T1000 (cell line): ENCODE measurements at regions not wholly inside any gene's neighbourhood (a gene's known extent, or its start where the extent isn't known, plus 50 kb on each side); places are given as distances from the start of the nearest gene placed in this dataset.
A peak's percentile ranks its signal among the peaks of the same experiment; 100 is the strongest.
"Not testable (repeated sequence)": the region's sequence is repeated elsewhere in the genome, so short reads cannot be mapped to it uniquely, and the experiment has no call there.

Experiments
- DNase-seq: peaks from one replicate; lab custom pipeline; 2025; ENCODE audit warnings: mixed read lengths; lab: John Stamatoyannopoulos, UW

GRCh38 chr1:190679044-190679443, 201.4 kb upstream of the BRINP3 start:
- DNase-seq: peak; percentile 4

DNA sequence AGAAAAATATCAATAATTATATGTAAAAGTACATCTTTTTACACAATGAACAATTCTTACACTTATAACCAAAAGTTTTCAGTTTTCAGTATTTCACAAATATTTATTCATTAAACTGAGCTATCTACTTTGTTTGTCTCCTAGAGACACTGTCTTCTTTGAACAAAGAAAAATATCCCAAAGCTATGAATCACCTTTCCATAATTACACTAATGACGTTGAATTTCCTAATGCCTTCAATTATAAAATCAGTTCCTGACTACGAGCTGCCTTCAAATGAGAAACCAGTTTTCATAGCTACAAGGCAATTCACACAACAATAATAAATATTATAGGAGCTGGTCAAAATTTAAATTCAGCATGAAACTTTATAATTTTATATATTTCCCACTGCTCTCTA, 201.8 kb upstream of the BRINP3 start:
- no peak for DNase-seq

- no peak for DNase-seq
These were observed 202.3 kb upstream of the BRINP3 start for GRCh38 chr1:190679983-190680382.

GRCh38 chr1:190685676-190686075, 208.0 kb upstream of the BRINP3 start:
- no peak for DNase-seq

GRCh38 chr1:190688096-190688495, 210.4 kb upstream of the BRINP3 start:
- no peak for DNase-seq

DNA sequence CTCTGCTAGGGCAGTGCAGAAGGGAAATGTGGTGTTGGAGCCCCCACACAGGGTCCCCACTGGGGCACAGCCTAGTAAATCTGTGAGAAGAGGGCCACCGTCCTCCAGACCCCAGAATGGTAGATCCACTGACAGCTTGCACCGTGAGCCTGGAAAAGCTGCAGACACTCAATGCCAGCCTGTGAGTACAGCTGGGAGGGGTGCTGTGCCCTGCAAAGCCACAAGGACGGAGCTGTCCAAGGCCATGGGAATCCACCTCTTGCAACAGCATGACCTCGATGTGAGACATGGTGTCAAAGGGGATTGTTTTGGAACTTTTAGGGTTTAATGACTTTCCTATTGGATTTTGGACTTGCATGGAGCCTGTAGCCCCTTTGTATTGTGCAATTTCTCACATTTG, 220.8 kb upstream of the BRINP3 start:
- DNase-seq: not testable (repeated sequence)

GRCh38 chr1:190699165-190699564, 221.5 kb upstream of the BRINP3 start:
- no peak for DNase-seq

GRCh38 chr1:190708418-190709057, 230.9 kb upstream of the BRINP3 start:
- DNase-seq: no peak

GRCh38 chr1:190711069-190711468, 233.4 kb upstream of the BRINP3 start:
- DNase-seq: no peak

DNA sequence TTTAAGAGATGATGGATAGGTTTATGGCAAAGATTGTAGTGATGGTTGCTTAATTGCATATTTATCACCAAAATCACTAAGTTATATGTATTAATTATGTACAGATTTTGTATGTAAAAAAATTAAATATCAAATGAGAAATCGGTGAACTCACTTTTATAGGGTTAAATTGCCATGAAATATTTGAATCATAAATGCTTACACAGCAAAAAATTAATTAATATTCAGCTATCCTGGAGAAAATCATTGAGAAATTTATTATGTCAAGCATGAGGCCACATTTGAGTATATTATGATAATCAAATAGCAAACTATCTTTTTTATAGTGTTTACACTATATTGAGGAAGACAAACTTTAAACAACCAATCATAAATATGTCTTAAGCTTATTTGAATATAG, 239.4 kb upstream of the BRINP3 start:
- no peak for DNase-seq

DNA sequence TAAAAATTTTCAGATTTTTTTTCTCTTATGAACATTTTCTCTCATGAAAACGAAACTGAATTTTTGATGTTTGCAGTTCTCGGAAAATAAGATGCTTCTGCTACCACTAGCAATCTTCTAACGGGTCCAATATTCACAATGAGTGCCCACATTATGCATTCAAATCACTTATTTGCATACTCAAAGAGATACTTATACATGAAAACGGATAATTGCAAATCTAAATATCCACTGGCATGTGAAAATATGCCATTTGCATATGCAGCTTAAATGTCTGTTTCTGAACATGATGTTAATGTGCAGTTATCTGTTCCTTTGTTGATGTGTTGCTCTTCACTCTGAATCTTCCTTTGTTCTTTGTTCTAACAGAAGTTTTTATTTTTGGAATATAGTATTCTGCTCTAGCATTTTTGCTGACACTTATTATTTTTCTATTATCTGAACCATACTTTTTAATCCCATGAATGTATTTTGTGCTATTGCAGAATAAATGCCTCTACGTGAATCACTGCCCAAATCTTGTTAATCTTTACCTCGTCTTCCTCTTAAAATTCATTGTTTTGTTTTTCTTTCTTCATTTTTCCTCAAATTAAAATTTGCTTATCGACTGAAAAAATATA, 259.4 kb upstream of the BRINP3 start:
- no peak for DNase-seq

DNA sequence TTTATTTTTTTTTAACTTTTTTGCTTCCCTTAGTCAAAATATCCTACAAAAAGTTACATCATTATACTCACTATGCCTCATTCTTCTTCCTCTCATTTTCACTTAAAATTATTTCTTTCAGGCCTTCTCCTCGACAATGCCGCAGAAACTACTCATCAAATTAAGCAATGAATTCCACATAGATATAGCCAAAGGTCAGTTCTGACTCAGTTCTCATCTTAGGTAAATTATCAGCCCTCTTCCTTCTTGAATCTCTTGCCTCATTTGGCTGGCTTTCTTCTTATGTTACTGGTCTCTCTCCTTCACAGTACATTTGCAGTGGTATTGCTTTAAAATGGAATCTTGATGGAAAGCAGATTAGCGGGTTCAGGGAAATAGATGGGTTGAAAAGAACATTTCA, 260.7 kb upstream of the BRINP3 start:
- no peak for DNase-seq

DNA sequence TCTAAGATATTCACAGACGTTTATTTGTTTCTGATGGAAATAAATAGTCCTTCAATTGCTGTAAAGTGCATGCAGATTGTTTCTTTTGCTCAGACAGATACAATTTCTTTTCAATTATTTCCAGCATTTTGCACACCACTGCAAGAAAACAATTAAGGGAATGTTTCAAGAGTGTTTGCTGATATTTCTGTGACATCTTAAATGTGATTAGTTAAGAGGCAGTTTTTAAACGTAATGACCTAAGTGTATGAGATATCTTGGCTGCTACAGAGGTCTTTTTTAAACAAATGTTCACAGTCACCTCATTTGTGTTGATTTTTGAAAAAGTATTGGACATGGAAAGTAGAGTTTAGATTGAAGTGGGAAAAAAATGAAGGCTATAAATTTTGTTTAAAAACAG, 262.3 kb upstream of the BRINP3 start:
- no peak for DNase-seq

GRCh38 chr1:190747704-190748103, 270.0 kb upstream of the BRINP3 start:
- no peak for DNase-seq

DNA sequence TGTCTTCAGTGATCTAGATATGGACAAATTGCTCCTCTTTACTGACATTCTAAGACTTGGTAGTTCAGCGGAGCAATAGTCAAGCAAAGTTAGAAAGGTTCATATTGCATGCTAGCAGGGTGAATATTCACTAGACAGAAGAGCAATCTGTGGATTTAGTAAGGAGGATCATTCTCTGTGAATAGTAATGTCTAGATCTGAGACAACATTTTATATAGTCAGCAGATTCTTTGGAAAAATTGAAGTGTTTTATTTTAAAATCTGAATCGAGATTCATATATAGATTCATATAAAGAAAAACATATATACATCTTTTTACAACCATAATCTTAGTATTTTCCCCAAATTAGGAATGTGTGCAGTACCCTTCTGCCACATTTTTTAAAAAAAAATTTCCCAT, 274.5 kb upstream of the BRINP3 start:
- DNase-seq: no peak

DNA sequence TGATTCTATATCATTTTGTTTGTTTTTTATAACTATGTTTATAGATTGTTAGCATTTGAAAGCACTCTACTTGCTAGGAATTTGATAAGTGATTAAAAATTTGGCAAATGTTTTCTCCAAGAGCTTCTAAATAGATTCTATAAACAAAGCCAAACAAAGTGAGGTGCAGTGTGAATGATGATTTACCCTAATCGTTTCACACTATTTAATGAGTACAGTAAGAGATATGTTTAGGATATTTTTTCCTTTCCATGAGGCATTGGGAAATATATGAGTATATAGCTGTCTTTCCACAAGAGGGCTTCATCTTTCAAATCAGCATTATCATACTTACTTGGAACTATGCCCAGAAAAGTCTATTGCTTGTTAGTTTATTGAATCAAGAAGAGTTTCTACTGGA, 277.0 kb upstream of the BRINP3 start:
- DNase-seq: no peak

GRCh38 chr1:190759807-190760206, 282.1 kb upstream of the BRINP3 start:
- DNase-seq: no peak

DNA sequence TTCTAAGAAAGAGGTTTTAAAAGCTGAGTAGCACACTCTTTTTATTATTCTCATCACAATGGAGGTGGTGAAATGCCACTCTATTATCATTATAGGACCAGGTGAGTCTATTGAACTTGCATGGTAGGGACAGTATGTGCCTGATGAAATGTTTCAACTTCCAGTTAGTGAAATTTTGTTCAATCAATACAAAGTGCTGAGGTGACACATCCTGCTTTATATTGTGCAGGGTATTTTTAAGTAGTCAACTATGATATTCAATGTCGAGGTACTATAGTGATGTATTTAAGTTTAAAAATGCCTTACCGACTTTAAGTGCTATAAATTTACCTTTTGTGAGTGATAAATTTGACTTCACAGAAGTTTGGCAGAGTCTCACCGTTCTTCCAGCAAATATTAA, 284.7 kb upstream of the BRINP3 start:
- DNase-seq: no peak

DNA sequence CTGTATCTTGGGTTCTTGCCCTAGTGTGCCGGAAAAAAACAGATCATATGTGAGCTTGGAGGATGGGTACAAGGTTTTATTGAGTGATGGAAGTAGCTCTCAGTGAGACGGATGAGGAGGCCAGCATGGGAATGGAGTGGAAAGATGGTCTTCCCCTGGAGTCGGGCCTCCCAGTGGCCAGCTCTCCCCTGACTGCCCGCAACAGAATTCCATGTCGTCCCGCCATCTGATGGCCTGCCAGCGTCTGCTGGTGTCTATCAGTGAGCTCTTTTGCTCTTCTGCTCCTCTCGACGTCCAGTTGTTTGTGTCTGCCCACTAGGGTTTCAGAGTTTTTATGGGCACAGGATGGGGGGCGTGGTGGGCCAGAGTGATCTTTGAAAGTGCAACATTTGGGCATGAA, 315.2 kb upstream of the BRINP3 start:
- no peak for DNase-seq

- no peak for DNase-seq
These were observed 330.0 kb upstream of the BRINP3 start for GRCh38 chr1:190807629-190808028.

DNA sequence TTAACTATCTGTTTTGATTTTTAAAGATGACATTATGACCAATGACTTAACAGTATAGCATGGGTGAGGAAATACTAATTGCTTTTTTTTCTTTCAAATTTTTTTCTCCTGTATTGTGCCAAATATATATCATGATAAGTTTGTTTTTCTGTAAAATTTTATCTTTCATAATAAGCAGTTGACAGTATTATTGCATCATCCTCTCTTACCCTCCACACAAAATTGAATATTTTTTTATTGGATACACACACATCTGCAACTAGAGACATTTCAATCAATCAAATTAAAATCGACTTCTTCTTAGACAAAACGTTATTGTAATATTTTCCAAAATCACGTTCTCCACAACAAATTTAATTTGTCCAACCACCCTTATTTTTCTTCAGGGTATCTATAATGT, 330.4 kb upstream of the BRINP3 start:
- no peak for DNase-seq

DNA sequence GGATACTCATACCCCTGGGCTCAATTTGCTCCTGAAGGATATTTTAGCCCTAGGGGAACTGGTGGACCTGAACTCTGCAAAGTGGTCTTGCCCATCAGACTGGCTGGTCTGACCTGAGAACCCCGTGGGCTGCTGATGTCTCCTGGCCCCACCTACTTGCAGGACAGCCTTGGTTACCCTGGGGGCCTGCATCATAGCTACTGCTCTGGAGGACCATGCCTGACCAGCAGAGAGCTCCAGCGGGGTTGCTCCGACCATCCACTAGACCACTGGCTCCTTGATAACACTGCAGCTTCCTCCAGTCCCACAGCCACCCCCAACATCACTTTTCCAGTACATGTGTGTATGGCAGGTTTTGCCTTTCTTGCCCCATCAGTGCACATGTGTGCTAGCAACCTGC, 331.6 kb upstream of the BRINP3 start:
- no peak for DNase-seq

DNA sequence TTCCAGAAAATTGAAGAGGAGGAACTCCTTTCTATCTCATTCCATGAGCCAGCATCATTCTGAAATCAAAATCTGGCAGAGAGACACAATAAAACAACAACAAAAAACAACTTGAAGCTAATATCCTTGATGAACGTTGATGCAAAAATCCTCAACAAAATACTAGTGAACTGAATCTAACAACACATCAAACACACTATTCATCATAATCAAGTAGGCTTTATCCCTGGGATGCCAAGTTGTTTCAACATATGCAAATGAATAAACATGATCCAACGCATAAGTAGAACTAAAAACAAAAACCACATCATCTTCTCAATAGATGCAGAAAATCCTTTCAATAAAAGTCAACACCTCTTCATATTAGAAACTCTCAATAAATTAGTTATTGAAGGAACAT, 335.3 kb upstream of the BRINP3 start:
- no peak for DNase-seq

DNA sequence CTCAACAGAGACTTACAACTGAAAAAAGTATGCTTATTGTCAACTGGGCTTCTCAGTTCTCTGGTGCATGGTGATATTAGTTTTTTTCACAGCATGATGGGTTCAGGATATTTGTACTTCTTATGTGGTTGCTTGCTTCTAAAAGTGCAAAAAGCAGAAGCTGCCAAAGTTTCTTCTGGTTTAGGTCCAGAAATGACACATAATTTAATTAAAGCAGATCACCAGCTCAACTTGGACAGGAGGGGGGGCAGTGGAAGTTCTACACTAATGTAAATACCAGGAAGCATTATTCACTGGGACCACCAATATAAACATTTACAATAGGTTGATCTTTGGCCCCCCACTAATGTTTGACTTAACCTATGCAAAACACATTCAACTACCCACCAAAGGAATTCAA, 354.8 kb upstream of the BRINP3 start:
- no peak for DNase-seq
